H1 (cell line): ENCODE measurements at regions not wholly inside any gene's neighbourhood (a gene's known extent, or its start where the extent isn't known, plus 50 kb on each side); places are given as distances from the start of the nearest gene placed in this dataset.

Source experiments
- CTCF ChIA-PET: fragments of 300-600 bp; sonication (Branson Sonifier 250); formaldehyde crosslinking; loops from one replicate; lab custom pipeline; 2021; ENCODE audit not compliant: partially characterized antibody; lab: Charles Lee
- POLR2A ChIA-PET: fragments of 300-600 bp; sonication (Branson Sonifier 250); formaldehyde crosslinking; loops from one replicate; lab custom pipeline; 2021; ENCODE audit warnings: inconsistent platforms; ENCODE audit not compliant: partially characterized antibody; lab: Charles Lee
- DNase-seq, 2 experiments: peaks; one replicate each; pipeline versions ENCODE4 v3.0.0 to v3.0.0-alpha.2; 2010 to 2022; ENCODE audit warnings: low spot score in 2 of 2, low read depth in 1 of 2, mixed read lengths in 1 of 2
- FAIRE-seq: peaks from 2 replicates; lab custom pipeline; 2011; peaks lifted over from hg19 to GRCh38; lab: Jason Lieb, UNC
- H2AFZ ChIP-seq: 2 replicates; pipeline ENCODE4 v1.8.1; 2012; ENCODE audit warnings: low read length, inconsistent platforms
- H2AK5ac ChIP-seq: 2 replicates; pipeline ENCODE4 v1.6.1; 2013; ENCODE audit warnings: low read depth, low read length
- H2BK120ac ChIP-seq: replicated peaks from 2 replicates; pipeline ENCODE3; 2013; ENCODE audit warnings: low read depth, low read length, inconsistent platforms
- H2BK12ac ChIP-seq: 2 replicates; pipeline ENCODE4 v1.6.1; 2013; ENCODE audit warnings: low read depth, low read length
- H2BK15ac ChIP-seq: 2 replicates; pipeline ENCODE4 v1.6.1; 2013; ENCODE audit warnings: low read length
- H2BK20ac ChIP-seq: 2 replicates; pipeline ENCODE4 v1.6.1; 2013; ENCODE audit warnings: low read length
- H2BK5ac ChIP-seq: 2 replicates; pipeline ENCODE4 v1.6.1; 2013; ENCODE audit warnings: low read depth, low read length
- H3K14ac ChIP-seq: 2 replicates; pipeline ENCODE4 v1.6.1; 2013; ENCODE audit warnings: inconsistent platforms; ENCODE audit not compliant: insufficient read length
- H3K18ac ChIP-seq: 2 replicates; pipeline ENCODE4 v1.6.1; 2013; ENCODE audit warnings: low read length; ENCODE audit errors: extremely low read depth
- H3K23ac ChIP-seq: 2 replicates; pipeline ENCODE4 v1.6.1; 2013; ENCODE audit warnings: inconsistent platforms; ENCODE audit not compliant: insufficient read length
- H3K23me2 ChIP-seq: 2 replicates; pipeline ENCODE4 v1.6.1; 2013; ENCODE audit warnings: low read depth, low read length
- H3K27ac ChIP-seq: 2 replicates; pipeline ENCODE4 v1.6.1; 2011; ENCODE audit warnings: low read depth, low read length, inconsistent platforms
- H3K27me3 ChIP-seq, 4 experiments: replicated peaks in 1 of 4; 1 replicate in 1 of 4; 2 replicates in 3 of 4; pipeline versions ENCODE4 v1.6.1 to v1.8.1; 2011 to 2013; ENCODE audit warnings: low read length in 3 of 4, mild to moderate bottlenecking in 3 of 4, inconsistent platforms in 2 of 4, mixed read lengths in 2 of 4, moderate library complexity in 1 of 4; ENCODE audit not compliant: control insufficient read depth in 3 of 4, insufficient read depth in 3 of 4; ENCODE audit errors: extremely low read depth in 1 of 4
- H3K36me3 ChIP-seq, 4 experiments: 2 replicates each; pipeline versions ENCODE4 v1.6.1 to v1.8.1; 2011 to 2013; ENCODE audit warnings: mild to moderate bottlenecking in 4 of 4, low read length in 3 of 4, moderate library complexity in 2 of 4, control low read depth in 1 of 4, inconsistent platforms in 1 of 4; ENCODE audit not compliant: insufficient read depth in 4 of 4, control insufficient read depth in 2 of 4
- H3K4ac ChIP-seq: replicated peaks from 2 replicates; pipeline ENCODE3; 2013; ENCODE audit warnings: low read length, low read depth, mixed read lengths, inconsistent platforms; ENCODE audit not compliant: insufficient read length
- H3K4me1 ChIP-seq, 4 experiments: replicated peaks in 1 of 4; 1 replicate in 1 of 4; 2 replicates in 3 of 4; pipeline versions ENCODE4 v1.6.1 to v1.8.1; 2011 to 2013; ENCODE audit warnings: low read length in 3 of 4, inconsistent platforms in 2 of 4, mixed read lengths in 1 of 4; ENCODE audit not compliant: insufficient read depth in 4 of 4, control insufficient read depth in 3 of 4
- H3K4me2 ChIP-seq, 2 experiments: 2 replicates each; pipeline versions ENCODE4 v1.6.1 to v1.8.1; 2011 to 2013; ENCODE audit warnings: low read depth in 2 of 2, low read length in 2 of 2, control low read depth in 1 of 2, inconsistent platforms in 1 of 2, mild to moderate bottlenecking in 1 of 2; ENCODE audit not compliant: insufficient read depth in 1 of 2
- H3K4me3 ChIP-seq, 4 experiments: fragments of 200-600, 300-600 bp in 1 of 4; sonication (generic), shearing (Covaris generic), sonication (Bioruptor Twin) in 1 of 4; 2 replicates each; pipeline versions ENCODE4 v1.5.1 to v1.8.1; 2011 to 2016; ENCODE audit warnings: low read length in 4 of 4, low read depth in 3 of 4, control low read depth in 2 of 4, inconsistent platforms in 2 of 4, mild to moderate bottlenecking in 2 of 4, mixed read lengths in 1 of 4, moderate library complexity in 1 of 4; ENCODE audit not compliant: insufficient read depth in 2 of 4; ENCODE audit errors: extremely low read depth in 1 of 4
- H3K56ac ChIP-seq: replicated peaks from 2 replicates; pipeline ENCODE3; 2013; ENCODE audit warnings: low read depth, mild to moderate bottlenecking, mixed read lengths, low read length, inconsistent platforms; ENCODE audit not compliant: insufficient read length
- H3K79me1 ChIP-seq: 2 replicates; pipeline ENCODE4 v1.6.1; 2013; ENCODE audit warnings: low read depth, low read length, control low read depth
- H3K79me2 ChIP-seq, 2 experiments: 2 replicates each; pipeline versions ENCODE4 v1.6.1 to v1.8.1; 2012 to 2013; ENCODE audit warnings: low read length in 2 of 2, mild to moderate bottlenecking in 2 of 2, inconsistent platforms in 1 of 2; ENCODE audit not compliant: insufficient read depth in 2 of 2, control insufficient read depth in 1 of 2
- H3K9ac ChIP-seq, 4 experiments: replicated peaks in 1 of 4; 1 replicate in 1 of 4; 2 replicates in 3 of 4; pipeline versions ENCODE4 v1.6.1 to v1.8.1; 2011 to 2013; ENCODE audit warnings: low read depth in 3 of 4, low read length in 3 of 4, control low read depth in 2 of 4, mild to moderate bottlenecking in 2 of 4, moderate library complexity in 2 of 4, inconsistent platforms in 1 of 4; ENCODE audit errors: extremely low read depth in 1 of 4
- H3K9me3 ChIP-seq, 2 experiments: 2 replicates each; pipeline versions ENCODE4 v1.6.1 to v1.8.1; 2012 to 2013; ENCODE audit warnings: mild to moderate bottlenecking in 2 of 2, moderate library complexity in 2 of 2, control low read depth in 1 of 2, inconsistent platforms in 1 of 2, low read depth in 1 of 2, low read length in 1 of 2, mixed read lengths in 1 of 2; ENCODE audit not compliant: insufficient read depth in 2 of 2
- H4K20me1 ChIP-seq, 2 experiments: replicated peaks in 1 of 2; 2 replicates each; pipeline versions ENCODE3 to v1.8.1; 2011 to 2013; ENCODE audit warnings: inconsistent platforms in 2 of 2, low read length in 2 of 2, mild to moderate bottlenecking in 1 of 2; ENCODE audit not compliant: insufficient read depth in 2 of 2, control insufficient read depth in 1 of 2
- H4K5ac ChIP-seq: 2 replicates; pipeline ENCODE4 v1.6.1; 2013; ENCODE audit warnings: low read length, low read depth, mixed read lengths, inconsistent platforms; ENCODE audit not compliant: insufficient read length
- H4K8ac ChIP-seq: 2 replicates; pipeline ENCODE4 v1.8.0; 2013; ENCODE audit warnings: mild to moderate bottlenecking, moderate library complexity, low read length, inconsistent platforms; ENCODE audit not compliant: insufficient read depth; ENCODE audit errors: extremely low read depth
- H4K91ac ChIP-seq: replicated peaks from 2 replicates; pipeline ENCODE3; 2013; ENCODE audit warnings: low read length, mixed read lengths, inconsistent platforms; ENCODE audit not compliant: insufficient read length
- ASH2L ChIP-seq: fragments of 200-600, 300-600 bp; sonication (generic); IDR thresholded peaks from one replicate; pipeline ENCODE4 v1.7.1; 2017; ENCODE audit warnings: low read length
- GABPA ChIP-seq: IDR thresholded peaks from 2 replicates; pipeline ENCODE4 v1.6.1; 2011; ENCODE audit warnings: mild to moderate bottlenecking, low read length, moderate library complexity, borderline replicate concordance; ENCODE audit not compliant: insufficient read depth
- PHF8 ChIP-seq: fragments of 200-600 bp; sonication (generic); conservative IDR thresholded peaks from 2 replicates; pipeline ENCODE4 v1.7.1; 2012; ENCODE audit warnings: low read depth, mild to moderate bottlenecking, inconsistent platforms, low read length, moderate library complexity

DNA sequence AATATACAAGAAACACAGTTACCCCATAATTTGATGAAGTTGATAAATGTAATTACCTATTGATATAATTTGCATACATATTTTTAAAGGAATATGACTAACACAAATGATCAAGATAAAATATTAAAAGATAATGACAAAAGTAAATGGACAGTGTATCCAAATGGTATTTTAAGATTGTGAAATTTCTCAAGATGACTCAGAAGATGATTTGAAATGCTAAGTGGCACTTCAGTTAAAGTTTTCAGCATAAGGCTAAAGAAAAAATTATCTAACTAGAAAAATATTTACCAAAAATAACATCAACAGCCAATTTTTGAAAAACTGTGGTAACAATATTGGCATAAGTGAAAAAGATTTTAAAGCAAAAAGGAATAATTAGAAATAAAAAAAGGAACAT lies 248.4 kb upstream of the NDST4 start:
- no peaks in the 10 kb centered on the region for H3K23me2 ChIP-seq
- H2AK5ac ChIP-seq = no peak overlapping the region
- no peak overlapping the region for H2BK120ac ChIP-seq
- TF ChIP-seq PHF8 = no peak
- TF ChIP-seq ASH2L = no peak
- TF ChIP-seq GABPA = no peak
- H2BK20ac ChIP-seq = no peak overlapping the region
- no peaks in the 10 kb centered on the region for H3K27me3 ChIP-seq
- no peak overlapping the region for H2AFZ ChIP-seq
- H3K36me3 ChIP-seq = no peaks in the 10 kb centered on the region
- ChIA-PET POLR2A (no interaction called here), CTCF (no interaction called here)
- H3K9me3 ChIP-seq = no peaks in the 10 kb centered on the region
- H4K5ac ChIP-seq = no peak overlapping the region
- no peak overlapping the region for H3K4ac ChIP-seq
- no peak overlapping the region for H3K18ac ChIP-seq
- no peaks in the 10 kb centered on the region for H4K20me1 ChIP-seq
- H3K79me2 ChIP-seq = no peaks in the 10 kb centered on the region
- H3K56ac ChIP-seq = no peak overlapping the region
- DNase-seq (no peak), FAIRE-seq (no peak)
- H3K4me2 ChIP-seq = no peak overlapping the region
- no peak overlapping the region for H3K27ac ChIP-seq
- H3K4me1 ChIP-seq = no peaks in the 10 kb centered on the region
- H3K79me1 ChIP-seq = no peaks in the 10 kb centered on the region
- H2BK15ac ChIP-seq = no peak overlapping the region
- H4K91ac ChIP-seq = no peak overlapping the region
- no peak overlapping the region for H2BK5ac ChIP-seq
- H2BK12ac ChIP-seq = no peak overlapping the region
- no peak overlapping the region for H4K8ac ChIP-seq
- H3K14ac ChIP-seq = no peak overlapping the region
- H3K4me3 ChIP-seq = no peak overlapping the region
- H3K23ac ChIP-seq = no peak overlapping the region
- no peak overlapping the region for H3K9ac ChIP-seq
